ENCODE measurements at regions not wholly inside any gene's neighbourhood (a gene's known extent, or its start where the extent isn't known, plus 50 kb on each side); places are given as distances from the start of the nearest gene placed in this dataset.
"Not testable (repeated sequence)": the region's sequence is repeated elsewhere in the genome, so short reads cannot be mapped to it uniquely, and the experiment has no call there.

- no peak for DNase-seq
Measured at GRCh38 chr4:101670370-101670769, 120.2 kb upstream of the BANK1 start.

GRCh38 chr4:101669832-101670188 is 120.7 kb upstream of the BANK1 start:
- no peak for DNase-seq

- DNase-seq: no peak
Measured at GRCh38 chr4:101669138-101669831, 121.2 kb upstream of the BANK1 start.

- no peak for DNase-seq
Measured at GRCh38 chr4:101667348-101667747, 123.2 kb upstream of the BANK1 start.

GRCh38 chr4:101660607-101661006 is 129.9 kb upstream of the BANK1 start:
- no peak for DNase-seq

GRCh38 chr4:101655857-101656256 is 134.7 kb upstream of the BANK1 start:
- DNase-seq: no peak

- no peak for DNase-seq
Measured at GRCh38 chr4:101655005-101655404, 135.5 kb upstream of the BANK1 start.

- DNase-seq: no peak
Measured at GRCh38 chr4:101651778-101652177, 138.8 kb upstream of the BANK1 start.

- DNase-seq: no peak
Measured at GRCh38 chr4:101649790-101650515, 140.6 kb upstream of the BANK1 start.

- DNase-seq: no peak
Measured at GRCh38 chr4:101647710-101648034, 142.9 kb upstream of the BANK1 start.

- DNase-seq: no peak
Measured at GRCh38 chr4:101644516-101644915, 146.0 kb upstream of the BANK1 start.

GRCh38 chr4:101643186-101643837 is 147.2 kb upstream of the BANK1 start:
- DNase-seq: no peak

- DNase-seq: not testable (repeated sequence)
Measured at GRCh38 chr4:101632766-101633165, 157.8 kb upstream of the BANK1 start.

GRCh38 chr4:101630319-101630986 is 160.1 kb upstream of the BANK1 start:
- DNase-seq: no peak

GRCh38 chr4:101621120-101621519 is 169.4 kb upstream of the BANK1 start:
- DNase-seq: no peak

- DNase-seq: no peak
Measured at GRCh38 chr4:101615652-101616051, 174.9 kb upstream of the BANK1 start.

- not testable (repeated sequence) for DNase-seq
Measured at GRCh38 chr4:101606989-101607388, 183.5 kb upstream of the BANK1 start.

GRCh38 chr4:101604976-101605375 is 185.6 kb upstream of the BANK1 start:
- DNase-seq: no peak

GRCh38 chr4:101600287-101600686 is 190.2 kb upstream of the BANK1 start:
- DNase-seq: no peak

- DNase-seq: no peak
Measured at GRCh38 chr4:101599620-101600019, 190.9 kb upstream of the BANK1 start.

GRCh38 chr4:101596781-101597552 is 193.6 kb upstream of the BANK1 start:
- no peak for DNase-seq

GRCh38 chr4:101594588-101594987 is 195.9 kb upstream of the BANK1 start:
- no peak for DNase-seq

Data from left kidney (tissue), 1 donor.